ENCODE measurements at regions not wholly inside any gene's neighbourhood (a gene's known extent, or its start where the extent isn't known, plus 50 kb on each side); places are given as distances from the start of the nearest gene placed in this dataset.

DNA sequence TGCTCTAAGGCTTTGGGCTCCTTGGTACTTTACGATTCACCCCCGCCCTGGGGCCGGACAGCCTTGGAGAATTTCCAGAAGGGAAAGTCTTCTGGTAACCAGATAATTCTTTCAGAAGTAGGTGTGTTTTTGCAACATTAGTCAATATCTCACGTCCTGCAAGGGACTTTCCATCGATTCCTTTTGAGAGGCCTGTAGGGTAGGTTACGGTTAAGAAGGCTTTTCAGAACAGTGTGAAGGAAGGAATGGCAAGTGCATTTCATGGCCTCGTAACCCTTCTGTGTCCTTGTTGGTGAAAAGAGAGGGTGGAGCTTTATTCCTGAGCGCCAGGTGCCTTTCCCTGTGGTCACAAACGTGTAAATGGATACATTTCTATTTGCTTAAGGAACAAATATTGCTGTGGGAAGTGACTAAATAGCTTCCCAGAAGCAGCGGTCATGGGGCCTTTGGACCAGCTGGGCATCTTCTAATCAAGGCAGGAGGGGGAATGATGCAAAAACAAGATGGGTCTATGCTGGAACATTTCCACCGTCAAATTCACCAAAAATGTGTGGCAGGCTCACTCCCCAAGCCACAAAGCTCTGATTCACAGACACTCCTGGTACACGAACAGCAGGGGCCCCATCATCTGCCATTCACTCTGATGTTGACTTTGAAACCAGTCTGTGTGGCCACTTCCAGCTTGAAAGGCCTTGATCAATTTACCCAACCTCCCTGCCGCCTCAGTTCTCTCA lies 99.2 kb downstream of the ANKRD10 start:
- Histone ChIP-seq H3K9me3 (no peaks in the 10 kb centered on the region), H3K36me3 (no peaks in the 10 kb centered on the region), H3K27ac (no peak overlapping the region), H3K4me1 (peaks cover 0 to 8% of the 10 kb centered on the region in 2 donors), H3K27me3 (no peaks in the 10 kb centered on the region), H3K4me3 (no peak overlapping the region)
- no peak for DNase-seq (ENCODE audit: low spot score in 2 of 2)
- TF ChIP-seq, protein P1, sequence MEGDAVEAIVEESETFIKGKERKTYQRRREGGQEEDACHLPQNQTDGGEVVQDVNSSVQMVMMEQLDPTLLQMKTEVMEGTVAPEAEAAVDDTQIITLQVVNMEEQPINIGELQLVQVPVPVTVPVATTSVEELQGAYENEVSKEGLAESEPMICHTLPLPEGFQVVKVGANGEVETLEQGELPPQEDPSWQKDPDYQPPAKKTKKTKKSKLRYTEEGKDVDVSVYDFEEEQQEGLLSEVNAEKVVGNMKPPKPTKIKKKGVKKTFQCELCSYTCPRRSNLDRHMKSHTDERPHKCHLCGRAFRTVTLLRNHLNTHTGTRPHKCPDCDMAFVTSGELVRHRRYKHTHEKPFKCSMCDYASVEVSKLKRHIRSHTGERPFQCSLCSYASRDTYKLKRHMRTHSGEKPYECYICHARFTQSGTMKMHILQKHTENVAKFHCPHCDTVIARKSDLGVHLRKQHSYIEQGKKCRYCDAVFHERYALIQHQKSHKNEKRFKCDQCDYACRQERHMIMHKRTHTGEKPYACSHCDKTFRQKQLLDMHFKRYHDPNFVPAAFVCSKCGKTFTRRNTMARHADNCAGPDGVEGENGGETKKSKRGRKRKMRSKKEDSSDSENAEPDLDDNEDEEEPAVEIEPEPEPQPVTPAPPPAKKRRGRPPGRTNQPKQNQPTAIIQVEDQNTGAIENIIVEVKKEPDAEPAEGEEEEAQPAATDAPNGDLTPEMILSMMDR (IDR thresholded peaks at IDR 0.05): no peak
- intact Hi-C loops (cut with DNase I): no loop called here

DNA sequence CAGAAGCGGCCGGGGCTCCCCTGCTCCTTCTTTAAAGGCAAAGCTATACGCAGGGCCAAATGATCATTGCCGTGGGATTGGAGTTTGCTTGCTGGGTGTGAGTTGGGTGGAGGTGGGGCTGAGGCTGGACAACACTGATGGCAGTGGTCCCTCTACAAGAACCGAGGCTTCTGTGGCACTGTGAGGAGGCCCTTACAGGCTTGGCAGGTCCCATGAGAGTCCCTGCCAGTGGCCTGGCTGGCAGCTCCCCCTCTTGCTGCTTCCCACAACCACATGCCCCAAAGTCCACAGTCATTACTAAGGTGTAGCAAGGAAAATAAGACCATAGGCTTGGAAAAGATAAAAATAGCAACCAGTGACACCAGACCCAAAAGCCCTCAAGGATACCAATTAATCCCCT lies 98.4 kb downstream of the ANKRD10 start:
- no peaks in the 10 kb centered on the region for H3K36me3 ChIP-seq
- intact Hi-C loops (cut with DNase I): no loop called here
- H3K27me3 ChIP-seq: no peaks in the 10 kb centered on the region
- no peak overlapping the region for H3K4me3 ChIP-seq
- TF ChIP-seq, protein P1 (IDR thresholded peaks at IDR 0.05): no peak
- no peaks in the 10 kb centered on the region for H3K9me3 ChIP-seq
- peak in 1 of 2 donors; percentile 50 for DNase-seq (ENCODE audit: low spot score in 2 of 2)
- H3K27ac ChIP-seq: no peak overlapping the region
- H3K4me1 ChIP-seq: peaks cover 0 to 8% of the 10 kb centered on the region in 2 donors

- Histone ChIP-seq H3K4me3 (no peak overlapping the region), H3K27me3 (no peaks in the 10 kb centered on the region), H3K4me1 (peaks cover 0 to 6% of the 10 kb centered on the region in 2 donors), H3K9me3 (no peaks in the 10 kb centered on the region), H3K27ac (no peak overlapping the region), H3K36me3 (no peaks in the 10 kb centered on the region)
- TF ChIP-seq, protein P1 (IDR thresholded peaks at IDR 0.05): no peak
- no peak for DNase-seq (ENCODE audit: low spot score in 2 of 2)
- intact Hi-C loops (cut with DNase I): no loop called here
Measured at GRCh38 chr13:110817143-110817542, 97.7 kb downstream of the ANKRD10 start.

- H3K27me3 ChIP-seq: no peaks in the 10 kb centered on the region
- intact Hi-C loops (cut with DNase I): loop anchor here (1.0 to 2.0 kb wide), 3 partner anchors 102 to 226 kb away; no protein-coding TSS in a partner anchor
- H3K4me1 ChIP-seq: peaks cover 0 to 2% of the 10 kb centered on the region in 2 donors
- no peaks in the 10 kb centered on the region for H3K9me3 ChIP-seq
- no peak overlapping the region for H3K4me3 ChIP-seq
- no peak for DNase-seq (ENCODE audit: low spot score in 2 of 2)
- TF ChIP-seq, protein P1 (IDR thresholded peaks at IDR 0.05): no peak
- H3K27ac ChIP-seq: no peak overlapping the region
- no peaks in the 10 kb centered on the region for H3K36me3 ChIP-seq
Measured at GRCh38 chr13:110818747-110819146, 96.1 kb downstream of the ANKRD10 start.

DNA sequence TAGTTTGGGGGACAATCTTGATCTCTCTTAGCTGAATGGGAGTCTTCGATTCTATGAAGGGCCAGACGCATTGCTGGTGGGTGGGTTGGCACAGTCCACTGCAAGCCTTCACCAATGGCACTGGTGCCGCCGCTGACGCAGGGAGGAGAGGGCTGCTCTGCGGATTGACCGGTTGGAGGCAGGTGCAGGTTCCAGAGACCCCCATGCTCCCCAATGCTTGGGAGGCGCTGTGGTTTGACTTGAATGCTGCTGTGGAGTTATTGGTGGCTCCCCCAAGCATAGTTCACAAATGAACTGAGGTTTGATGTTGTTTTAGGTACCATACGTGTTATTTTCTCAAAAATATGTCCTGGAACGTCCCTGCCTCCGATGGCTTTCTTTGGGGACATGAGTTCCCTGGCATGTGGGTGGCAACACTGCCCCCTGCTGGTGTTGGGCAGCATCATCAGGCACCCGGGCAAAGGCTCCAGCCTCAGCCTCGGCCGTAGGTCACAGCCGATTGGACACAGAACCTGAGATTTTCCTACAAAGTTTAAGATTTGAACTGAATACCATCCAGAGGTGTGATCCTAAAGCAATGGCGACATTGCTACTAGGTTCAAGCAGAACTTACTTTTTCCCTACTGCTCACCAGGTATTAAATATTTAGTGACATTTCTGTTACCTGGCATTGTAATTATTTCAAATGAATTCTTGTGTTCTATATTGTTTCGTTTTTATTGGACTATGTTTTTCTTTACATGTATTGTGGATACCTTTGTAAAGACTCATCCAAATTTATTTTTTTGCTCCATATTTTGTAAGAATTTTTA lies 95.5 kb downstream of the ANKRD10 start:
- peak in 1 of 2 donors; percentile 88 for DNase-seq (ENCODE audit: low spot score in 2 of 2)
- no peak overlapping the region for H3K27ac ChIP-seq
- no peaks in the 10 kb centered on the region for H3K36me3 ChIP-seq
- peaks cover 0 to 2% of the 10 kb centered on the region in 2 donors for H3K4me1 ChIP-seq
- intact Hi-C loops (cut with DNase I): loop anchor here (1.0 to 2.0 kb wide), 3 partner anchors 103 to 227 kb away; no protein-coding TSS in a partner anchor
- no peak overlapping the region for H3K4me3 ChIP-seq
- H3K9me3 ChIP-seq: no peaks in the 10 kb centered on the region
- no peaks in the 10 kb centered on the region for H3K27me3 ChIP-seq
- TF ChIP-seq, protein P1 (IDR thresholded peaks at IDR 0.05): peak; percentile 88 to 97 (median 97)
